Activated CD8-positive, alpha-beta memory T cell treated with anti-CD3 and anti-CD28 coated beads, Interleukin-2, amount 10 ng/mL, durations not matched to agents 7 days and 5 days (primary cell): ENCODE measurements at regions not wholly inside any gene's neighbourhood (a gene's known extent, or its start where the extent isn't known, plus 50 kb on each side); places are given as distances from the start of the nearest gene placed in this dataset.

Experiments used
- ATAC-seq: fragments of 150-1000 bp; cut with Tn5 transposase; one replicate; pipeline ENCODE4 v1.10.0; 2021; ENCODE audit warnings: moderate library complexity
- CTCF ChIA-PET: fragments of 350-600 bp; sonication (Branson Sonifier 250); formaldehyde crosslinking; loops from one replicate; lab custom pipeline; 2021; ENCODE audit warnings: antibody characterized with exemption; lab: Charles Lee
- DNase-seq: peaks from one replicate; pipeline ENCODE4 v3.0.0-alpha.2; 2020
- H3K27ac Mint-ChIP-seq: one replicate; pipeline ENCODE4 v1.8.0; 2021; ENCODE audit warnings: mild to moderate bottlenecking, mixed read lengths
- H3K27me3 Mint-ChIP-seq: one replicate; pipeline ENCODE4 v1.8.0; 2021; ENCODE audit warnings: mixed read lengths
- H3K36me3 Mint-ChIP-seq: one replicate; pipeline ENCODE4 v1.8.0; 2021; ENCODE audit warnings: mild to moderate bottlenecking, mixed read lengths
- H3K4me1 Mint-ChIP-seq: one replicate; pipeline ENCODE4 v1.8.0; 2021; ENCODE audit warnings: mixed read lengths
- H3K4me3 Mint-ChIP-seq: one replicate; pipeline ENCODE4 v1.8.0; 2021; ENCODE audit warnings: mild to moderate bottlenecking, moderate library complexity, mixed read lengths
- H3K9me3 Mint-ChIP-seq: one replicate; pipeline ENCODE4 v1.8.0; 2022; ENCODE audit warnings: low read depth, mixed read lengths

DNA sequence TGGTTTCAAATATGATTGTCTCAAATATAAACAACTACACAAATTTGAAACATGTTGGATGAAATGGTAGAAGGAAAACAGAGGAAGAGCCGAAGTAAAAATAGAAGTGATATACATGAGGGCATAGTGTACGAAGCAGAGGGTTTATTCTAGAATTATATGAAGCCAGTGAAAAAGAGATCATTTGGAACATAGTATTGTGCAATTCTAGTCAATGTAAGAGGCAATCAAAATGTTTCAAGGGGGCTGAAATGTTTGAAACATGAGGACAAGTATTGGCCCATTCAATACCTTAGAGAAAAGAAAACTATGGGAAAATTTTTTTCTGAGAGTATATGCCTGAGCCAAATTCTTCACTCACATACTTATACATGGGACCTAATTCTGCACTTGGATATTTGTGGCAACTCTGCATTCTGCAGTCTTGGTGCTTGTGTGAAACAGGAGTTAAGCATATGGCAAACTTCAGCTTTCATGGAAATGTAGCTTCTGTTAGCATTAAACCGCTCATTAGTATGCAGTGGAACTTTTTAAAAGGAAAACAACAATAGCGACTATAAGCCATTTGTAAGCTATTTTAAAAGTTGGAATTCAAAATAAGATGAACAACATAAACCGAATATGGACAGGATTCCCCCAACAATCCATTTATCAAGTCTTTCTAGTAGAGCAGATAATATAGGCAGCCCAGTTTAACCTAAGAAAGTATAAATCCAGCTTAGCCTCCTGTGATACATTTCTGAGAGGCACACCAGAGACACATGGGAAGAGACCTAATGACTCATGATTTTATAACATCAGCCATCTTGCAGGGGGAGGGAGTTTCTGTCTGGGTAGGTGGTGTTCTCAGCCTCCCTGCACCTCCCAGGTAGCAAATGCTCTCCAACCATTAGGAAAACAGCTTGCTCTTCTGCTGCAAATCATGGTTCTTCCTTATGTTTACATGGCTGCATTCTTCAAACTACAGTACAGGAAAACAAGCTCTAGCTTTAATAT is 197.8 kb downstream of the PAX3 start:
- Mint-ChIP-seq H3K36me3 (no peaks in the 10 kb centered on the region), H3K4me3 (no peak overlapping the region), H3K4me1 (no peaks in the 10 kb centered on the region), H3K9me3 (no peaks in the 10 kb centered on the region), H3K27ac (no peak overlapping the region), H3K27me3 (no peaks in the 10 kb centered on the region)
- CTCF ChIA-PET: no interaction called here
- DNase-seq (no peak), ATAC-seq (no peak)

- DNase-seq: no peak
- ATAC-seq: no peak
- no peaks in the 10 kb centered on the region for H3K27me3 Mint-ChIP-seq
- H3K36me3 Mint-ChIP-seq: no peaks in the 10 kb centered on the region
- no peaks in the 10 kb centered on the region for H3K9me3 Mint-ChIP-seq
- no peaks in the 10 kb centered on the region for H3K4me1 Mint-ChIP-seq
- CTCF ChIA-PET: no interaction called here
- no peak overlapping the region for H3K27ac Mint-ChIP-seq
- H3K4me3 Mint-ChIP-seq: no peak overlapping the region
Observed at GRCh38 chr2:222088561-222088960, 210.2 kb downstream of the PAX3 start.

- CTCF ChIA-PET: no interaction called here
- no peak overlapping the region for H3K27ac Mint-ChIP-seq
- H3K9me3 Mint-ChIP-seq: no peaks in the 10 kb centered on the region
- no peaks in the 10 kb centered on the region for H3K27me3 Mint-ChIP-seq
- no peak for ATAC-seq
- DNase-seq: no peak
- no peak overlapping the region for H3K4me3 Mint-ChIP-seq
- H3K36me3 Mint-ChIP-seq: no peaks in the 10 kb centered on the region
- no peaks in the 10 kb centered on the region for H3K4me1 Mint-ChIP-seq
Observed at GRCh38 chr2:222087998-222088397, 210.8 kb downstream of the PAX3 start.

DNA sequence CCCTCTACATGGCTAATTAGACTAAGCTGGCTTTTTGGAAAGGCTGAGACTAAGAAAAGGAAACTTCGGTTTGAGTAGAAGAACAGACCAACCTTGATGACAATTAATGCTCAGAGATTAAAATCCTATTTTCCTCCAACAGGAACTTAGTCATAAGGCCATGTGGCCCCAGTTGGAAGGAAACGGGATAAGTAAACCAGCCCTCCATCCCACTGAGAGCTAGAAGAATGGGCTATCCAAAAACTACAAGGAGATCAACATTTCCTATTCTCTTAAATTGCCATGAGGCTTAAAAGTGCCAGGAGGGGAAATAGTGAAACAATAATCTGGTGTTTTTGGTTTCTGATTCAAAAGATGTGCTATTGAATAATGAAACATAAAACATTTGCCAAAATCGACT is 216.6 kb downstream of the PAX3 start:
- H3K36me3 Mint-ChIP-seq: no peaks in the 10 kb centered on the region
- no peaks in the 10 kb centered on the region for H3K4me1 Mint-ChIP-seq
- H3K27ac Mint-ChIP-seq: no peak overlapping the region
- no peak for ATAC-seq
- no peaks in the 10 kb centered on the region for H3K9me3 Mint-ChIP-seq
- CTCF ChIA-PET: no interaction called here
- no peaks in the 10 kb centered on the region for H3K27me3 Mint-ChIP-seq
- no peak for DNase-seq
- no peak overlapping the region for H3K4me3 Mint-ChIP-seq

DNA sequence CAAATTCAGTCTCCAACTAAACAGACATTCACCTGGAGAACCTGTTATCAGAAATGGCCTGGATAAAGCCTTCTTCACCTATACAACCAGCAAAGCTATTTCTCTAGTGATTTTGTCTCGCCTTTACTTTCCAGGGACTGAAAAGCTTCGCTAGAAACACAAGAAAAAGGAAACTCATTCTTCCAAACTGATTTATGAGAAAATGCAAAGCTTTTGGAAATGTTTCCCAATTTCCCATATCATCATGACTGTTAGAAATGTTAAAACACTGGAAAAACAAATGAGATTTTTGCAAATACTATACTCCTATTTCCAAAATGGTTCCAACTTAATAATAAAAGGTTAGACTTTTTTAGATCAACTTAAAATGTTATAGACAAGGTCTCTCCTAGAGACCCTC is 218.7 kb downstream of the PAX3 start:
- no peaks in the 10 kb centered on the region for H3K36me3 Mint-ChIP-seq
- CTCF ChIA-PET: no interaction called here

GRCh38 chr2:222076973-222077690 is 221.7 kb downstream of the PAX3 start:
- no peaks in the 10 kb centered on the region for H3K36me3 Mint-ChIP-seq
- CTCF ChIA-PET: no interaction called here
- DNase-seq (no peak), ATAC-seq (no peak)
- no peaks in the 10 kb centered on the region for H3K27me3 Mint-ChIP-seq
- no peak overlapping the region for H3K27ac Mint-ChIP-seq
- H3K4me1 Mint-ChIP-seq: no peaks in the 10 kb centered on the region
- no peaks in the 10 kb centered on the region for H3K9me3 Mint-ChIP-seq
- no peak overlapping the region for H3K4me3 Mint-ChIP-seq

More for the DNA sequence above, 218.7 kb downstream of the PAX3 start:
- ATAC-seq (no peak), DNase-seq (no peak)
- no peaks in the 10 kb centered on the region for H3K9me3 Mint-ChIP-seq
- H3K4me1 Mint-ChIP-seq: no peaks in the 10 kb centered on the region
- no peak overlapping the region for H3K27ac Mint-ChIP-seq
- no peak overlapping the region for H3K4me3 Mint-ChIP-seq
- H3K27me3 Mint-ChIP-seq: no peaks in the 10 kb centered on the region

GRCh38 chr2:222074674-222075073 is 224.1 kb downstream of the PAX3 start:
- no peak overlapping the region for H3K27ac Mint-ChIP-seq
- H3K36me3 Mint-ChIP-seq: no peaks in the 10 kb centered on the region
- no peaks in the 10 kb centered on the region for H3K9me3 Mint-ChIP-seq
- H3K4me3 Mint-ChIP-seq: no peak overlapping the region
- ATAC-seq (no peak), DNase-seq (no peak)
- no peaks in the 10 kb centered on the region for H3K27me3 Mint-ChIP-seq
- no peaks in the 10 kb centered on the region for H3K4me1 Mint-ChIP-seq
- CTCF ChIA-PET: no interaction called here

DNA sequence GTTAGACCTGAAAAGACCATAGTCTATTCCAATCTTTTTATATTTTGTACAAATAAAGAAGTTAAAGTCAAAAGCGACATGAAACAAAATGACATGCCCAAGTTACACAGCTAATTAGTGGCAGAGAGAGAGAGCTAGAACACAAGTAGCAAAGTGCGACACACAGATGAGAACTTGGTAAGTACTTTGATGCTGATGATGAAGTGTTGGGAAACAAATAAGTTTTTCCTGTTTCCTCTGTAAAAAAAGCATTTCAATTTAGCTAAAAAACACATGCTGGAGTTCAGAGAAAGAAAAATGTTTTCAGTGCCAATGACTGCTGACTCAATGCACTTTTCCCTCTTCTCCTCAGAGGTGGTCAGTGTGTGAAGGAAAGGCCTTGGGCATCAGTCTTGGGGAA is 226.9 kb downstream of the PAX3 start:
- CTCF ChIA-PET: no interaction called here
- no peaks in the 10 kb centered on the region for H3K27me3 Mint-ChIP-seq

DNA sequence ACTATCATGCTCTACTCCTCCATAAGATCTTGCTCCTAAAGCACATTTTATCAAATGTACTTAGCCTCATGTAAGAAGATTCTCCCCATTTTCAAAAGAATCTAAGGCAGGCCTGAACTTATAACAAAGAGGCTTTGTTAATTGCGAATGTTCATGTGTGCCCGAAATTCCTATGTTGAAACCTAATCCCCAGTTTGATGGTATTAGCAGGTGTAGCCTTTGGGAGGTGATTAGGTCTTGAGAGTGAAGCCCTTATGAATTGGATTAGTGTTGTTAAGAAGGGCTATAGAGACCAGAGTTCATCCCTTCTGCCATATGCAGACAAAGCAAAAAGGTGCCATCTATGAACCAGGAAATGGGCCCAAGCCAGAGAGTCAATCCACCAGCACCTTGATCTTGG is 234.5 kb downstream of the PAX3 start:
- no peaks in the 10 kb centered on the region for H3K9me3 Mint-ChIP-seq
- no peak overlapping the region for H3K4me3 Mint-ChIP-seq
- H3K27me3 Mint-ChIP-seq: peaks cover 3% of the 10 kb centered on the region
- H3K27ac Mint-ChIP-seq: no peak overlapping the region
- no peaks in the 10 kb centered on the region for H3K36me3 Mint-ChIP-seq
- ATAC-seq (no peak), DNase-seq (no peak)
- H3K4me1 Mint-ChIP-seq: no peaks in the 10 kb centered on the region
- CTCF ChIA-PET: no interaction called here

More for the DNA sequence above, 226.9 kb downstream of the PAX3 start:
- no peaks in the 10 kb centered on the region for H3K4me1 Mint-ChIP-seq
- DNase-seq: no peak
- H3K9me3 Mint-ChIP-seq: no peaks in the 10 kb centered on the region
- ATAC-seq: no peak
- no peak overlapping the region for H3K4me3 Mint-ChIP-seq
- H3K27ac Mint-ChIP-seq: no peak overlapping the region
- H3K36me3 Mint-ChIP-seq: no peaks in the 10 kb centered on the region

- Mint-ChIP-seq H3K9me3 (no peaks in the 10 kb centered on the region), H3K4me3 (no peak overlapping the region), H3K27me3 (peaks cover 25% of the 10 kb centered on the region), H3K27ac (no peak overlapping the region), H3K36me3 (no peaks in the 10 kb centered on the region), H3K4me1 (no peaks in the 10 kb centered on the region)
- CTCF ChIA-PET: no interaction called here
- DNase-seq (no peak), ATAC-seq (no peak)
Observed at GRCh38 chr2:222058819-222059445, 239.9 kb downstream of the PAX3 start.

DNA sequence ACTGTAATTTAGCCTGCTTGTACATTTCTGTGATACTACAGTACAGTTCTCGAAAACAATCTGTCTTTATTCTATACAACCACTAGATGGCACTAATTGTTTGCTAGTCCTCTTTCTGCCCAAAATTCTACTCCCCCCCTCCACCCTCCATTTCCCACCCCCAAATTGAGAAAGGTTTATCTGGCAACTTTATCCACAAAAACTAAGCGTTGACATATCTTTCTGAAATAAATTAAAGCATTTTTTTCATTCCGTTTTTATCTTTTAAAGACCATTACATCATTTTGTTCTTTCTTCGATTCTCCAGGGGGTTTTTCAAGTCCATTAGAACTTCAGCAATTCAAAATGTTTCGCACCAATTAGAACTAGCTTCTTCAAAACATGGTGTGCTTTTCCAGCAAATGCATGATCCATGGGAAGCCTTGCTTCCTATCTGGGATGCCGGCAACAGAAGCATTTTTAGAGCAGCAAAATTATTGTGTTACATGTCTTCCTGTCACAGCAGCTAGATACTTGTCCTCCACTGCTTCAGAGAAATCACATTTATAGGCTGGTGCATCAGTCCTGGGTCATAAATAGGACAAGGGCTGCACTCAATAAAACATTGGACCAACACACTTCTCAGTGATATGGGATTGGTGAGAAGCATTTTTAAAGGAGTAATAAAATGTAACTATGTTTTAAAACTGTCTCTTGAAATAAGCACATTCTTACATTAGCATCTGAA is 241.3 kb downstream of the PAX3 start:
- Mint-ChIP-seq H3K27me3 (peaks cover 34% of the 10 kb centered on the region), H3K4me1 (no peaks in the 10 kb centered on the region), H3K27ac (no peak overlapping the region), H3K9me3 (no peaks in the 10 kb centered on the region), H3K4me3 (no peak overlapping the region), H3K36me3 (no peaks in the 10 kb centered on the region)
- ATAC-seq (no peak), DNase-seq (no peak)
- CTCF ChIA-PET: interaction anchor here (0.9 kb wide), 1 partner anchor 52 kb away, joined by 3 read pairs; no protein-coding TSS in a partner anchor

- CTCF ChIA-PET: no interaction called here
- H3K36me3 Mint-ChIP-seq: no peaks in the 10 kb centered on the region
Observed at GRCh38 chr2:222055328-222055727, 243.5 kb downstream of the PAX3 start.

GRCh38 chr2:222054813-222055212 is 244.0 kb downstream of the PAX3 start:
- CTCF ChIA-PET: no interaction called here
- Mint-ChIP-seq H3K27me3 (peaks cover 31% of the 10 kb centered on the region), H3K9me3 (no peaks in the 10 kb centered on the region), H3K4me1 (no peaks in the 10 kb centered on the region), H3K4me3 (no peak overlapping the region), H3K36me3 (no peaks in the 10 kb centered on the region), H3K27ac (no peak overlapping the region)
- ATAC-seq (no peak), DNase-seq (no peak)

More at GRCh38 chr2:222055328-222055727, 243.5 kb downstream of the PAX3 start:
- Mint-ChIP-seq H3K4me3 (no peak overlapping the region), H3K4me1 (no peaks in the 10 kb centered on the region), H3K9me3 (no peaks in the 10 kb centered on the region), H3K27ac (no peak overlapping the region), H3K27me3 (peaks cover 31% of the 10 kb centered on the region)
- no peak for DNase-seq
- ATAC-seq: no peak
